Spleen (tissue), 11 donors: ENCODE measurements at regions not wholly inside any gene's neighbourhood (a gene's known extent, or its start where the extent isn't known, plus 50 kb on each side); places are given as distances from the start of the nearest gene placed in this dataset.

ENCODE experiments used
- DNase-seq: peaks from one replicate; pipeline ENCODE4 v3.0.0-alpha.2; 2020
- H3K27ac ChIP-seq, 8 donors: fragments of 200-600 bp; sonication (generic) in 7 of 8; 1 replicate in 4 of 8; 2 replicates in 4 of 8; pipeline versions ENCODE4 v1.5.0 to v1.8.0; 2016 to 2021; ENCODE audit warnings: inconsistent platforms in 4 of 8, mild to moderate bottlenecking in 4 of 8, moderate library complexity in 1 of 8
- H3K27me3 ChIP-seq, 7 donors: fragments of 200-600 bp; sonication (generic) in 6 of 7; replicated peaks in 1 of 7; 1 replicate in 4 of 7; 2 replicates in 3 of 7; pipeline versions ENCODE4 v1.5.0 to v1.8.0; 2016 to 2021; ENCODE audit warnings: inconsistent platforms in 3 of 7, mild to moderate bottlenecking in 1 of 7
- H3K36me3 ChIP-seq, 6 donors: fragments of 200-600 bp; sonication (generic) in 5 of 6; 1 replicate in 4 of 6; 2 replicates in 2 of 6; pipeline versions ENCODE4 v1.5.0 to v1.8.0; 2016 to 2021; ENCODE audit warnings: inconsistent platforms in 2 of 6
- H3K4me1 ChIP-seq, 6 donors: fragments of 200-600 bp; sonication (generic) in 5 of 6; 1 replicate in 3 of 6; 2 replicates in 3 of 6; pipeline versions ENCODE4 v1.5.0 to v1.8.0; 2016 to 2021; ENCODE audit warnings: inconsistent platforms in 3 of 6
- H3K4me3 ChIP-seq, 8 donors: fragments of 200-600 bp; sonication (generic) in 7 of 8; 1 replicate in 4 of 8; 2 replicates in 4 of 8; pipeline versions ENCODE4 v1.5.0 to v1.8.0; 2016 to 2021; ENCODE audit warnings: inconsistent platforms in 4 of 8, mild to moderate bottlenecking in 4 of 8, moderate library complexity in 2 of 8
- H3K9me3 ChIP-seq, 8 donors: fragments of 200-600 bp; sonication (generic) in 7 of 8; 1 replicate in 4 of 8; 2 replicates in 4 of 8; pipeline versions ENCODE4 v1.5.0 to v1.8.0; 2016 to 2021; ENCODE audit warnings: inconsistent platforms in 4 of 8
- POLR2A ChIP-seq, 3 donors: fragments of 450-650 bp; IDR thresholded peaks; one replicate each; pipeline ENCODE4 v1.5.1; 2017; ENCODE audit warnings: antibody characterized with exemption in 3 of 3, mild to moderate bottlenecking in 1 of 3
- POLR2AphosphoS5 ChIP-seq, 3 donors: sonication (generic); formaldehyde crosslinking; IDR thresholded peaks; one replicate each; pipeline ENCODE4 v1.5.1; 2017; ENCODE audit warnings: antibody characterized with exemption in 3 of 3
- WGBS, 5 donors: extraction: QIAGEN DNeasy Blood & Tissue Kit in 3 of 5; methylation state at CpG; one replicate each; pipeline versions ENCODE4 v1.1.5 to v1.1.7; 2013 to 2018; 5-methylcytosine and 5-hydroxymethylcytosine counted together
- intact Hi-C: fragments of 100-400 bp; cut with DNase I; formaldehyde crosslinking; loops from one replicate; pipeline ENCODE4 v1.15.0; 2023; ENCODE audit warnings: low total_unique reads
- TF ChIP-seq, protein P1 (sequence below), 11 experiments: fragments of 200-600 bp in 7 of 11; fragments of 450-650 bp in 4 of 11; sonication (generic) in 4 of 11; IDR thresholded peaks in 8 of 11; conservative IDR thresholded peaks in 3 of 11; 1 replicate in 7 of 11; 2 replicates in 4 of 11; pipeline versions ENCODE4 v1.4.0 to v1.8.0; 2016 to 2021; ENCODE audit warnings: antibody characterized with exemption in 11 of 11, inconsistent platforms in 4 of 11, mild to moderate bottlenecking in 1 of 11
- donor health status: healthy with polysubstance abuse.
- donor health status: DM: no; HTN: no; CAD: no; lungs with moderate emphysema.
- donor health status: DM: no; HTN: no; CAD: no.
- donor health status: Bipolar disorder and iron deficiency.
- donor health status: healthy.
- donor health status: DM: no; HTN: no; CAD: no.
- donor health status: DM: yes; HTN: yes; CAD: no.

- intact Hi-C loops: no loop called here
- no peak for DNase-seq
- WGBS, 5 donors: 42 to 83% (median 62%) methylated on average over 1 of the region's 1 CpG
- no peaks in the 10 kb centered on the region for H3K9me3 ChIP-seq
- no peaks in the 10 kb centered on the region for H3K36me3 ChIP-seq
- no peak overlapping the region for H3K4me3 ChIP-seq
- TF ChIP-seq POLR2AphosphoS5 (IDR thresholded peaks at IDR 0.05) (no peak), POLR2A (IDR thresholded peaks at IDR 0.05) (no peak)
- TF ChIP-seq, protein P1, sequence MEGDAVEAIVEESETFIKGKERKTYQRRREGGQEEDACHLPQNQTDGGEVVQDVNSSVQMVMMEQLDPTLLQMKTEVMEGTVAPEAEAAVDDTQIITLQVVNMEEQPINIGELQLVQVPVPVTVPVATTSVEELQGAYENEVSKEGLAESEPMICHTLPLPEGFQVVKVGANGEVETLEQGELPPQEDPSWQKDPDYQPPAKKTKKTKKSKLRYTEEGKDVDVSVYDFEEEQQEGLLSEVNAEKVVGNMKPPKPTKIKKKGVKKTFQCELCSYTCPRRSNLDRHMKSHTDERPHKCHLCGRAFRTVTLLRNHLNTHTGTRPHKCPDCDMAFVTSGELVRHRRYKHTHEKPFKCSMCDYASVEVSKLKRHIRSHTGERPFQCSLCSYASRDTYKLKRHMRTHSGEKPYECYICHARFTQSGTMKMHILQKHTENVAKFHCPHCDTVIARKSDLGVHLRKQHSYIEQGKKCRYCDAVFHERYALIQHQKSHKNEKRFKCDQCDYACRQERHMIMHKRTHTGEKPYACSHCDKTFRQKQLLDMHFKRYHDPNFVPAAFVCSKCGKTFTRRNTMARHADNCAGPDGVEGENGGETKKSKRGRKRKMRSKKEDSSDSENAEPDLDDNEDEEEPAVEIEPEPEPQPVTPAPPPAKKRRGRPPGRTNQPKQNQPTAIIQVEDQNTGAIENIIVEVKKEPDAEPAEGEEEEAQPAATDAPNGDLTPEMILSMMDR (IDR thresholded peaks at IDR 0.05 in 8 of 11, conservative IDR thresholded peaks at IDR 0.05 in 3 of 11): peak in 1 of 11 experiments; percentile 8
- no peak overlapping the region for H3K27ac ChIP-seq
- peaks cover 0 to 16% (median 0%) of the 10 kb centered on the region in 6 donors for H3K4me1 ChIP-seq
- no peaks in the 10 kb centered on the region for H3K27me3 ChIP-seq
Observed at GRCh38 chr18:56314396-56314795, 324.0 kb downstream of the TXNL1 start.

- H3K9me3 ChIP-seq: no peaks in the 10 kb centered on the region
- WGBS, 5 donors: 80 to 84% (median 84%) methylated on average over 5 of the region's 5 CpGs
- DNase-seq: no peak
- H3K4me1 ChIP-seq: peaks cover 0 to 3% (median 0%) of the 10 kb centered on the region in 6 donors
- no peaks in the 10 kb centered on the region for H3K27me3 ChIP-seq
- no peak overlapping the region for H3K4me3 ChIP-seq
- TF ChIP-seq, protein P1 (IDR thresholded peaks at IDR 0.05 in 8 of 11, conservative IDR thresholded peaks at IDR 0.05 in 3 of 11): no peak
- TF ChIP-seq POLR2A (IDR thresholded peaks at IDR 0.05) (no peak), POLR2AphosphoS5 (IDR thresholded peaks at IDR 0.05) (no peak)
- intact Hi-C loops: no loop called here
- no peak overlapping the region for H3K27ac ChIP-seq
- H3K36me3 ChIP-seq: no peaks in the 10 kb centered on the region
Observed at GRCh38 chr18:56312551-56313335, 325.6 kb downstream of the TXNL1 start.

DNA sequence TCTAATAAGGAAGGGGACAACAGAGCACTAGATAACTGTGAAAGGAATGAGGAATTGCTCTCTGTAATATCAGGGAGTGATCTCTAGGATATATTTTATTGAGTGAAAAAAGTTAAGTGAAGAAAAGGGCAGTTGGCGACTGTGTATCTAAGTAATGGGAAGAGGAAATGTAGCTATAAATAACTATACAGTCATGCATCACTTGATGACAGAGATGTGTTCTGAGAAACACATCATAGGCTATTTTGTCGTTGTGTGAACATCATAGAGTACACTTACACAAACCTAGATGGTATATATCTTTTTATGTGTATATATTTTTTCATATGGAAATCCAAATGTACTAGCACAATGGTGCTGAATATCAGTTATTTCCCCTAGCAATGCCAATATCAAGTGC lies 329.3 kb downstream of the TXNL1 start:
- H3K4me3 ChIP-seq: no peak overlapping the region
- H3K27ac ChIP-seq: no peak overlapping the region
- TF ChIP-seq POLR2AphosphoS5 (IDR thresholded peaks at IDR 0.05) (no peak), POLR2A (IDR thresholded peaks at IDR 0.05) (no peak)
- TF ChIP-seq, protein P1 (IDR thresholded peaks at IDR 0.05 in 8 of 11, conservative IDR thresholded peaks at IDR 0.05 in 3 of 11): no peak
- no peaks in the 10 kb centered on the region for H3K9me3 ChIP-seq
- DNase-seq: no peak
- no peaks in the 10 kb centered on the region for H3K27me3 ChIP-seq
- no peaks in the 10 kb centered on the region for H3K36me3 ChIP-seq
- intact Hi-C loops: no loop called here
- WGBS, 5 donors: 18 to 24% (median 22%) methylated on average over 2 of the region's 2 CpGs
- peaks cover 0 to 3% (median 0%) of the 10 kb centered on the region in 6 donors for H3K4me1 ChIP-seq

DNA sequence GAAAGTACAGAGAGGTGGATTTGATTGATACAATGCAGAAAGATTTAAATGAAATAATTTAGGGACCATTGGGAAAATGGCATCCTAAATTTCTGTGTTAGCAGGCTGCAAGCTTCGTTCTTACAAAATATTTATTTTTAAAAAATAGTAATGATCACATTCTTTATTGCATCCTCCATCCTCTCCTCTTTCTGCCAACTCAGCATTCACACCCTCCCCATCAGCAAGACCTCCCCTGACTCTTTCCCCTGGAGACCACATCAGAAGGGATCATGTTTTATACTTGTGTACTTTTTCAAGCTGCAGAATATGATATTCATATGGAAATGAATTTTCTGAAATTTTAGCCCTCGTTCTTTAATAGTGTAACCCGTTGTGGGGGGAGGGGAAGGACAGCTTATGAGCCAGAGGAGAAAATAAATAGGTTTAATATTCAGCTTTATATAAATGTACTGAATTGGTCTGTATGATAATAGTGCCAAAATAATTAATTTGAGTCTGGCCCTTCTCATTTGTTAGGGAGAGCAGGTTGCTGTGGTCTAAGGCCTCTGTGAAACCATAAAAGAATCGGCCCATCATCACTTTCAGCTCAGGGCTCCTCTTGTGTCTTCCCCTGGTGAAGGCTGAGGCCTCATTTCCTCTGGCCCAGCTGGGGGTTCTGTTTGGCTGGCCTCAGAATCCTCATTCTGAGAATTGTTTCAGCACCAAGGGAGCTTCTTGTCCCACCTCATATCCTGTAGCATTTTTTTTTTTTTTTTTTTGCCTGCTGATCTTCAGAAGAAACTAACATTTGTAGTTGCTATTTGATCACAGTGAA lies 330.8 kb downstream of the TXNL1 start:
- WGBS, 5 donors: 70 to 77% (median 75%) methylated on average over 4 of the region's 4 CpGs
- Histone ChIP-seq H3K4me1 (peaks cover 0 to 3% (median 0%) of the 10 kb centered on the region in 6 donors), H3K27ac (no peak overlapping the region), H3K36me3 (no peaks in the 10 kb centered on the region), H3K9me3 (no peaks in the 10 kb centered on the region), H3K4me3 (no peak overlapping the region), H3K27me3 (no peaks in the 10 kb centered on the region)
- no peak for DNase-seq
- intact Hi-C loops: no loop called here
- no peak for TF ChIP-seq POLR2AphosphoS5 (IDR thresholded peaks at IDR 0.05)
- TF ChIP-seq, protein P1 (IDR thresholded peaks at IDR 0.05 in 8 of 11, conservative IDR thresholded peaks at IDR 0.05 in 3 of 11): no peak
- no peak for TF ChIP-seq POLR2A (IDR thresholded peaks at IDR 0.05)
